Neural progenitor cell (in vitro differentiated cells): ENCODE measurements at regions not wholly inside any gene's neighbourhood (a gene's known extent, or its start where the extent isn't known, plus 50 kb on each side); places are given as distances from the start of the nearest gene placed in this dataset.

Experiments used
- DNase-seq: peaks from one replicate; pipeline ENCODE4 v3.0.0-alpha.2; 2016; ENCODE audit warnings: low spot score
- H2AFZ ChIP-seq: fragments of 200-600 bp; sonication (generic); replicated peaks from 2 replicates; pipeline ENCODE4 v1.6.1; 2016; ENCODE audit warnings: antibody characterized with exemption
- H3F3A ChIP-seq: fragments of 200-600 bp; sonication (generic); 2 replicates; pipeline ENCODE4 v1.6.1; 2016; ENCODE audit warnings: antibody characterized with exemption, low read depth
- H3K27ac ChIP-seq: fragments of 200-600 bp; sonication (generic); 2 replicates; pipeline ENCODE4 v1.5.1; 2016; ENCODE audit warnings: mild to moderate bottlenecking
- H3K27me3 ChIP-seq: fragments of 200-600 bp; sonication (generic); 2 replicates; pipeline ENCODE4 v1.6.1; 2016; ENCODE audit warnings: mild to moderate bottlenecking, moderate library complexity
- H3K36me3 ChIP-seq: fragments of 200-600 bp; sonication (generic); 2 replicates; pipeline ENCODE4 v1.5.1; 2016
- H3K4me1 ChIP-seq: fragments of 200-600 bp; sonication (generic); 2 replicates; pipeline ENCODE4 v1.6.1; 2016; ENCODE audit warnings: mixed run types
- H3K4me2 ChIP-seq: fragments of 200-600 bp; sonication (generic); 2 replicates; pipeline ENCODE4 v1.6.1; 2016
- H3K4me3 ChIP-seq: fragments of 200-600 bp; sonication (generic); 2 replicates; pipeline ENCODE4 v1.5.1; 2016
- H3K79me2 ChIP-seq: fragments of 200-600 bp; sonication (generic); 2 replicates; pipeline ENCODE4 v1.6.1; 2016; ENCODE audit warnings: low read depth
- H3K9ac ChIP-seq: fragments of 200-600 bp; sonication (generic); 2 replicates; pipeline ENCODE4 v1.6.1; 2016
- H3K9me3 ChIP-seq: fragments of 200-600 bp; sonication (generic); 2 replicates; pipeline ENCODE4 v1.5.1; 2016; ENCODE audit warnings: low read depth
- H4K20me1 ChIP-seq: fragments of 200-600 bp; sonication (generic); 2 replicates; pipeline ENCODE4 v1.6.1; 2016; ENCODE audit warnings: low read depth
- H3K27ac Mint-ChIP-seq: 3 replicates; pipeline ENCODE4 v1.8.0; 2021; ENCODE audit warnings: mixed read lengths
- H3K27me3 Mint-ChIP-seq: 2 replicates; pipeline ENCODE4 v1.8.0; 2022; ENCODE audit warnings: low read depth, mild to moderate bottlenecking, inconsistent platforms, moderate library complexity, mixed read lengths; ENCODE audit not compliant: insufficient read depth
- H3K36me3 Mint-ChIP-seq: 3 replicates; pipeline ENCODE4 v1.8.0; 2021; ENCODE audit warnings: mixed read lengths
- H3K4me1 Mint-ChIP-seq: 3 replicates; pipeline ENCODE4 v1.8.0; 2021; ENCODE audit warnings: mixed read lengths
- H3K4me3 Mint-ChIP-seq: 3 replicates; pipeline ENCODE4 v1.8.0; 2021; ENCODE audit warnings: mild to moderate bottlenecking, moderate library complexity, mixed read lengths
- H3K9me3 Mint-ChIP-seq: 3 replicates; pipeline ENCODE4 v1.8.0; 2020; ENCODE audit warnings: mixed read lengths
- CTCF ChIP-seq: fragments of 200-600 bp; sonication (generic); IDR thresholded peaks from 2 replicates; pipeline ENCODE4 v1.5.1; 2017; ENCODE audit warnings: antibody characterized with exemption, mild to moderate bottlenecking
- EZH2 ChIP-seq: fragments of 200-600 bp; sonication (generic); IDR thresholded peaks from 2 replicates; pipeline ENCODE4 v1.6.1; 2017; ENCODE audit warnings: antibody characterized with exemption, mild to moderate bottlenecking, moderate library complexity
- EZH2phosphoT487 ChIP-seq: fragments of 200-600 bp; sonication (generic); IDR thresholded peaks from 2 replicates; pipeline ENCODE4 v1.6.1; 2017; ENCODE audit warnings: antibody characterized with exemption

- DNase-seq = no peak
- H3K27ac ChIP-seq = no peak overlapping the region
- Mint-ChIP-seq H3K27ac (no peak overlapping the region), H3K9me3 (peaks cover 2% of the 10 kb centered on the region), H3K27me3 (peaks cover 2% of the 10 kb centered on the region), H3K36me3 (no peaks in the 10 kb centered on the region), H3K4me1 (no peaks in the 10 kb centered on the region), H3K4me3 (no peak overlapping the region)
- no peaks in the 10 kb centered on the region for H3K4me1 ChIP-seq
- no peaks in the 10 kb centered on the region for H3K9me3 ChIP-seq
- no peak overlapping the region for H3K4me3 ChIP-seq
- H3K4me2 ChIP-seq = no peak overlapping the region
- H3F3A ChIP-seq = no peaks in the 10 kb centered on the region
- H3K9ac ChIP-seq = no peak overlapping the region
- no peak for TF ChIP-seq EZH2phosphoT487
- TF ChIP-seq CTCF = no peak
- TF ChIP-seq EZH2 = no peak
- H3K27me3 ChIP-seq = no peaks in the 10 kb centered on the region
- no peak overlapping the region for H2AFZ ChIP-seq
- no peaks in the 10 kb centered on the region for H4K20me1 ChIP-seq
- H3K36me3 ChIP-seq = no peaks in the 10 kb centered on the region
- no peaks in the 10 kb centered on the region for H3K79me2 ChIP-seq
Measured at GRCh38 chr18:69250305-69251151, 150.2 kb upstream of the DOK6 start.

GRCh38 chr18:69257861-69258458 is 142.7 kb upstream of the DOK6 start:
- no peaks in the 10 kb centered on the region for H3F3A ChIP-seq
- Mint-ChIP-seq H3K27ac (no peak overlapping the region), H3K4me1 (peaks cover 12% of the 10 kb centered on the region), H3K27me3 (peaks cover 3% of the 10 kb centered on the region), H3K9me3 (peaks cover 2% of the 10 kb centered on the region), H3K36me3 (peaks cover 4% of the 10 kb centered on the region), H3K4me3 (no peak overlapping the region)
- no peak overlapping the region for H3K4me3 ChIP-seq
- H3K4me2 ChIP-seq = no peak overlapping the region
- H3K9ac ChIP-seq = no peak overlapping the region
- no peak for DNase-seq
- H2AFZ ChIP-seq = no peak overlapping the region
- no peaks in the 10 kb centered on the region for H3K36me3 ChIP-seq
- no peaks in the 10 kb centered on the region for H3K27me3 ChIP-seq
- no peak for TF ChIP-seq CTCF
- TF ChIP-seq EZH2phosphoT487 = no peak
- no peak for TF ChIP-seq EZH2
- H3K9me3 ChIP-seq = no peaks in the 10 kb centered on the region
- H3K79me2 ChIP-seq = no peaks in the 10 kb centered on the region
- no peaks in the 10 kb centered on the region for H3K4me1 ChIP-seq
- H4K20me1 ChIP-seq = no peaks in the 10 kb centered on the region
- no peak overlapping the region for H3K27ac ChIP-seq

- Mint-ChIP-seq H3K9me3 (no peaks in the 10 kb centered on the region), H3K27me3 (peaks cover 3% of the 10 kb centered on the region), H3K36me3 (peaks cover 4% of the 10 kb centered on the region), H3K27ac (no peak overlapping the region), H3K4me3 (no peak overlapping the region), H3K4me1 (peaks cover 12% of the 10 kb centered on the region)
- Histone ChIP-seq H3K4me2 (no peak overlapping the region), H3K9ac (no peak overlapping the region), H3K9me3 (no peaks in the 10 kb centered on the region), H3K4me1 (no peaks in the 10 kb centered on the region), H3K4me3 (no peak overlapping the region), H4K20me1 (no peaks in the 10 kb centered on the region), H3K36me3 (no peaks in the 10 kb centered on the region), H3F3A (no peaks in the 10 kb centered on the region), H3K27me3 (no peaks in the 10 kb centered on the region), H3K27ac (no peak overlapping the region), H2AFZ (no peak overlapping the region), H3K79me2 (no peaks in the 10 kb centered on the region)
- TF ChIP-seq EZH2phosphoT487 (no peak), EZH2 (no peak), CTCF (no peak)
- no peak for DNase-seq
Measured at GRCh38 chr18:69259282-69259681, 141.4 kb upstream of the DOK6 start.
